Stimulated activated CD8-positive, alpha-beta memory T cell treated with anti-CD3 and anti-CD28 coated beads, Interleukin-7, amount 100 ng/mL, for 24 hours (primary cell): ENCODE measurements at regions not wholly inside any gene's neighbourhood (a gene's known extent, or its start where the extent isn't known, plus 50 kb on each side); places are given as distances from the start of the nearest gene placed in this dataset.

Source experiments
- DNase-seq: peaks from one replicate; pipeline ENCODE4 v3.0.0-alpha.2; 2020; ENCODE audit warnings: low read depth

GRCh38 chr9:129326061-129327005, 148.3 kb upstream of the IER5L start:
- no peak for DNase-seq

- no peak for DNase-seq
These were observed 146.9 kb upstream of the IER5L start for GRCh38 chr9:129324808-129325502.

GRCh38 chr9:129323999-129324553, 146.0 kb upstream of the IER5L start:
- DNase-seq = no peak

- no peak for DNase-seq
These were observed 145.4 kb upstream of the IER5L start for GRCh38 chr9:129323376-129323998.

- DNase-seq = no peak
These were observed 144.7 kb upstream of the IER5L start for GRCh38 chr9:129322641-129323375.

- DNase-seq = no peak
These were observed 144.1 kb upstream of the IER5L start for GRCh38 chr9:129322022-129322621.

- no peak for DNase-seq
These were observed 143.4 kb upstream of the IER5L start for GRCh38 chr9:129321286-129322021.

GRCh38 chr9:129320575-129321285, 142.7 kb upstream of the IER5L start:
- DNase-seq = no peak

GRCh38 chr9:129319938-129320481, 141.9 kb upstream of the IER5L start:
- DNase-seq = no peak

GRCh38 chr9:129319076-129319937, 141.2 kb upstream of the IER5L start:
- no peak for DNase-seq

GRCh38 chr9:129318121-129319075, 140.3 kb upstream of the IER5L start:
- no peak for DNase-seq

GRCh38 chr9:129317179-129318011, 139.3 kb upstream of the IER5L start:
- no peak for DNase-seq

- DNase-seq = no peak
These were observed 138.4 kb upstream of the IER5L start for GRCh38 chr9:129316281-129317030.

GRCh38 chr9:129313331-129313955, 135.4 kb upstream of the IER5L start:
- DNase-seq = no peak
